Activated B cell treated with CpG ODN at 0.5 μM for 24 hours (primary cell): ENCODE measurements at regions not wholly inside any gene's neighbourhood (a gene's known extent, or its start where the extent isn't known, plus 50 kb on each side); places are given as distances from the start of the nearest gene placed in this dataset.

Source experiments
- ATAC-seq: fragments of 200-7000 bp; cut with Tn5 transposase; one replicate; pipeline ENCODE4 v1.10.0; 2021; ENCODE audit warnings: low read depth, mild to moderate bottlenecking, moderate library complexity
- CTCF ChIA-PET: fragments of 350-600 bp; sonication (Branson Sonifier 250); formaldehyde crosslinking; loops from one replicate; lab custom pipeline; 2021; ENCODE audit warnings: antibody characterized with exemption; lab: Charles Lee
- POLR2A ChIA-PET: fragments of 350-600 bp; sonication (Branson Sonifier 250); formaldehyde crosslinking; loops from one replicate; lab custom pipeline; 2021; ENCODE audit warnings: antibody characterized with exemption; lab: Charles Lee
- DNase-seq: peaks from one replicate; pipeline ENCODE4 v3.0.0; 2022
- H3K27ac Mint-ChIP-seq: one replicate; pipeline ENCODE4 v1.8.0; 2020; ENCODE audit warnings: mixed read lengths
- H3K27me3 Mint-ChIP-seq: one replicate; pipeline ENCODE4 v1.8.0; 2021; ENCODE audit warnings: mixed read lengths
- H3K36me3 Mint-ChIP-seq: one replicate; pipeline ENCODE4 v1.8.0; 2021; ENCODE audit warnings: low read depth, mixed read lengths
- H3K4me1 Mint-ChIP-seq: one replicate; pipeline ENCODE4 v1.8.0; 2021; ENCODE audit warnings: mixed read lengths
- H3K4me3 Mint-ChIP-seq: one replicate; pipeline ENCODE4 v1.8.0; 2020; ENCODE audit warnings: mild to moderate bottlenecking, mixed read lengths
- H3K9me3 Mint-ChIP-seq: one replicate; pipeline ENCODE4 v1.8.0; 2020; ENCODE audit warnings: mixed read lengths
- intact Hi-C: fragments of 100-400 bp; cut with micrococcal nuclease; formaldehyde crosslinking; loops from one replicate; pipeline ENCODE4 v1.15.1; 2024
- TF ChIP-seq, protein P1 (sequence below): fragments of 200-600 bp; IDR thresholded peaks from one replicate; pipeline ENCODE4 v1.8.0; 2022; ENCODE audit warnings: antibody characterized with exemption, mild to moderate bottlenecking

GRCh38 chr5:135213466-135214239 is 179.6 kb upstream of the PITX1 start:
- no peak for DNase-seq
- Mint-ChIP-seq H3K4me1 (no peaks in the 10 kb centered on the region), H3K27ac (no peak overlapping the region), H3K27me3 (peaks cover 11% of the 10 kb centered on the region), H3K4me3 (no peak overlapping the region), H3K9me3 (no peaks in the 10 kb centered on the region), H3K36me3 (no peaks in the 10 kb centered on the region)
- ChIA-PET CTCF (no interaction called here), POLR2A (no interaction called here)
- intact Hi-C loops: no loop called here
- no peak for ATAC-seq
- TF ChIP-seq, protein P1, sequence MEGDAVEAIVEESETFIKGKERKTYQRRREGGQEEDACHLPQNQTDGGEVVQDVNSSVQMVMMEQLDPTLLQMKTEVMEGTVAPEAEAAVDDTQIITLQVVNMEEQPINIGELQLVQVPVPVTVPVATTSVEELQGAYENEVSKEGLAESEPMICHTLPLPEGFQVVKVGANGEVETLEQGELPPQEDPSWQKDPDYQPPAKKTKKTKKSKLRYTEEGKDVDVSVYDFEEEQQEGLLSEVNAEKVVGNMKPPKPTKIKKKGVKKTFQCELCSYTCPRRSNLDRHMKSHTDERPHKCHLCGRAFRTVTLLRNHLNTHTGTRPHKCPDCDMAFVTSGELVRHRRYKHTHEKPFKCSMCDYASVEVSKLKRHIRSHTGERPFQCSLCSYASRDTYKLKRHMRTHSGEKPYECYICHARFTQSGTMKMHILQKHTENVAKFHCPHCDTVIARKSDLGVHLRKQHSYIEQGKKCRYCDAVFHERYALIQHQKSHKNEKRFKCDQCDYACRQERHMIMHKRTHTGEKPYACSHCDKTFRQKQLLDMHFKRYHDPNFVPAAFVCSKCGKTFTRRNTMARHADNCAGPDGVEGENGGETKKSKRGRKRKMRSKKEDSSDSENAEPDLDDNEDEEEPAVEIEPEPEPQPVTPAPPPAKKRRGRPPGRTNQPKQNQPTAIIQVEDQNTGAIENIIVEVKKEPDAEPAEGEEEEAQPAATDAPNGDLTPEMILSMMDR: no peak

DNA sequence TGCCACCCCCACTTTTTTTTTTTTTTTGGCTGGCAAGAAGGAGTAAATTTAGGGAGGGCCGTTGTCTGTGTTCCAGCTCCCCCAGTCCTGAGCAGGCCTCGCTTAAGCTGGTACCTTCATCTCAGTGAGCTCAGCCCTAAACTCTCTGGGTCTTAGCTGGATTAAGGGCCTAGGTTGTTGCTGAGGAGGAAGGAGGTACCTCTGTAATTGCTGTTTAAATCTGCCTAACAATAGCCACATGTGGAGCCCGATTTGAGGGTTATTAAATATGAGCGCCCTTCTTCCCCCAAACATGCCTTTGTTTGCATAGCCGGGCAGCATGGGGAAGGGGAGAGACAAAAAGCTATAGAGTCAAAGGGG is 179.0 kb upstream of the PITX1 start:
- POLR2A ChIA-PET: no interaction called here
- DNase-seq (no peak), ATAC-seq (no peak)
- Mint-ChIP-seq H3K36me3 (no peaks in the 10 kb centered on the region), H3K4me1 (no peaks in the 10 kb centered on the region), H3K4me3 (no peak overlapping the region), H3K9me3 (no peaks in the 10 kb centered on the region), H3K27ac (no peak overlapping the region), H3K27me3 (peaks cover 15% of the 10 kb centered on the region)
- intact Hi-C loops: no loop called here
- TF ChIP-seq, protein P1: no peak
- CTCF ChIA-PET: interaction anchor here (0.8 kb wide), 1 partner anchor 9 kb away, joined by 3 read pairs; no protein-coding TSS in a partner anchor

- Mint-ChIP-seq H3K4me3 (no peak overlapping the region), H3K4me1 (no peaks in the 10 kb centered on the region), H3K9me3 (no peaks in the 10 kb centered on the region), H3K27ac (no peak overlapping the region), H3K36me3 (no peaks in the 10 kb centered on the region), H3K27me3 (peaks cover 15% of the 10 kb centered on the region)
- intact Hi-C loops: no loop called here
- TF ChIP-seq, protein P1: no peak
- DNase-seq (no peak), ATAC-seq (no peak)
- CTCF ChIA-PET: interaction anchor here (0.8 kb wide), 1 partner anchor 10 kb away, joined by 3 read pairs; no protein-coding TSS in a partner anchor
- POLR2A ChIA-PET: no interaction called here
Observed at GRCh38 chr5:135212361-135213026, 178.5 kb upstream of the PITX1 start.

GRCh38 chr5:135211791-135212190 is 177.8 kb upstream of the PITX1 start:
- POLR2A ChIA-PET: no interaction called here
- DNase-seq: no peak
- no peaks in the 10 kb centered on the region for H3K9me3 Mint-ChIP-seq
- ATAC-seq: no peak
- no peaks in the 10 kb centered on the region for H3K4me1 Mint-ChIP-seq
- intact Hi-C loops: no loop called here
- no peaks in the 10 kb centered on the region for H3K36me3 Mint-ChIP-seq
- no peak overlapping the region for H3K27ac Mint-ChIP-seq
- no peak overlapping the region for H3K4me3 Mint-ChIP-seq
- TF ChIP-seq, protein P1: no peak
- H3K27me3 Mint-ChIP-seq: peaks cover 15% of the 10 kb centered on the region
- CTCF ChIA-PET: no interaction called here

DNA sequence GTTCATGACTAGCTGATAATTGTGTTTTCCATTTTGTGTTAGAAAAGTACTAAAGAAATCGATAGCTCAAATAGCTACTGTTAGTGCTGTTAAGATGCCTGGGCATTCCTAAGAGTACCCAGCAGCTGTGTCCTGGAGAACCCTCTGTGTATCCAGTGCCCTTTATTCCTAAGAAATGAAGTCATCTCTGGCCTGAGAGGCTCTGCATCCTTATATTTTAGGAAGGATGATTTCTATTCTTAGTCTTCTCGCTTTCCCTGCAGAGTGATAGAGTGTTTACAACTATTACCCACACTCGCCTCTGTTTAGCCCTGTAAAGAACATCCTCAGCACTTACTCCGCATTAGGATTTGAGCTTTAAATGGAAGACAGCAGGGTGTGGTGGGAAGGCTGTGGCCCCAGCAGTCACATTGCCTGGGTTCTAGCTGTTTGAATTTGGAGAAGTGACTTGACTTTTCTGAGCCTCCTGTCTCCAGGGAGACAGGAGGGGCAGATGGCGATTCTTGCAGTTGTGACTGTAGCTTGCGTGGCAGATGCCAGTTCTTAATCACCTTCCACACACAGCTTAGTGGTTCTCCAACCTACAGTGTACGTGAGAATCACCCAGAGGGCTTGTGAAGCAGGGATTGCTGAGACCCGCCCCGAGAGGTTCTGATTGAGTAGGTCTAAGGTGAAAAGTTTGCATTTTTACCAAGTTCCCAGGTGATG is 177.2 kb upstream of the PITX1 start:
- Mint-ChIP-seq H3K36me3 (no peaks in the 10 kb centered on the region), H3K27me3 (peaks cover 15% of the 10 kb centered on the region), H3K27ac (no peak overlapping the region), H3K4me3 (no peak overlapping the region), H3K4me1 (no peaks in the 10 kb centered on the region), H3K9me3 (no peaks in the 10 kb centered on the region)
- TF ChIP-seq, protein P1: no peak
- no peak for DNase-seq
- ATAC-seq: no peak
- ChIA-PET CTCF (no interaction called here), POLR2A (no interaction called here)
- intact Hi-C loops: no loop called here
